Left ventricle myocardium inferior (tissue), 1 donor: ENCODE measurements at regions not wholly inside any gene's neighbourhood (a gene's known extent, or its start where the extent isn't known, plus 50 kb on each side); places are given as distances from the start of the nearest gene placed in this dataset.

Source experiments
- DNase-seq: peaks from one replicate; pipeline ENCODE4 v3.0.0-alpha.2; 2020
- H3K27ac ChIP-seq: fragments of 200-600 bp; replicated peaks from 2 replicates; pipeline ENCODE4 v1.8.0; 2021
- H3K27me3 ChIP-seq: fragments of 200-600 bp; 2 replicates; pipeline ENCODE4 v1.8.0; 2021; ENCODE audit warnings: low read depth
- H3K36me3 ChIP-seq: fragments of 200-600 bp; 2 replicates; pipeline ENCODE4 v1.8.0; 2021
- H3K4me1 ChIP-seq: fragments of 200-600 bp; 2 replicates; pipeline ENCODE4 v1.8.0; 2021
- H3K4me3 ChIP-seq: fragments of 200-600 bp; 2 replicates; pipeline ENCODE4 v1.8.0; 2021; ENCODE audit warnings: mild to moderate bottlenecking, moderate library complexity
- H3K9me3 ChIP-seq: fragments of 200-600 bp; replicated peaks from 2 replicates; pipeline ENCODE4 v1.8.0; 2021
- CTCF ChIP-seq: fragments of 200-600 bp; IDR thresholded peaks from 2 replicates; pipeline ENCODE4 v1.8.0; 2021; ENCODE audit warnings: antibody characterized with exemption, mild to moderate bottlenecking, borderline replicate concordance
- intact Hi-C: fragments of 100-400 bp; cut with micrococcal nuclease; formaldehyde crosslinking; loops from one replicate; pipeline ENCODE4 v1.11.0; 2022
- donor health status: DM: no; HTN: yes; CAD: no; lungs with severe emphysema.

GRCh38 chr6:21691685-21692346 lies 98.3 kb downstream of the SOX4 start:
- Histone ChIP-seq H3K4me3 (no peak overlapping the region), H3K36me3 (peaks cover 3% of the 10 kb centered on the region), H3K9me3 (peaks cover 13% of the 10 kb centered on the region), H3K27ac (no peak overlapping the region), H3K4me1 (no peaks in the 10 kb centered on the region), H3K27me3 (no peaks in the 10 kb centered on the region)
- DNase-seq: no peak
- TF ChIP-seq CTCF: no peak
- intact Hi-C loops: no loop called here

GRCh38 chr6:21692721-21693120 lies 99.2 kb downstream of the SOX4 start:
- intact Hi-C loops: no loop called here
- no peaks in the 10 kb centered on the region for H3K27me3 ChIP-seq
- peaks cover 7% of the 10 kb centered on the region for H3K9me3 ChIP-seq
- DNase-seq: no peak
- H3K4me3 ChIP-seq: no peak overlapping the region
- H3K27ac ChIP-seq: no peak overlapping the region
- H3K4me1 ChIP-seq: no peaks in the 10 kb centered on the region
- no peak for TF ChIP-seq CTCF
- H3K36me3 ChIP-seq: peaks cover 3% of the 10 kb centered on the region

- H3K27me3 ChIP-seq: no peaks in the 10 kb centered on the region
- DNase-seq: no peak
- intact Hi-C loops: no loop called here
- TF ChIP-seq CTCF: no peak
- H3K4me1 ChIP-seq: no peaks in the 10 kb centered on the region
- no peak overlapping the region for H3K27ac ChIP-seq
- H3K36me3 ChIP-seq: no peaks in the 10 kb centered on the region
- no peak overlapping the region for H3K4me3 ChIP-seq
- no peaks in the 10 kb centered on the region for H3K9me3 ChIP-seq
Observed at GRCh38 chr6:21694168-21694567, 100.6 kb downstream of the SOX4 start.

- Histone ChIP-seq H3K27ac (no peak overlapping the region), H3K27me3 (no peaks in the 10 kb centered on the region), H3K36me3 (no peaks in the 10 kb centered on the region), H3K4me1 (peaks cover 23% of the 10 kb centered on the region), H3K9me3 (no peaks in the 10 kb centered on the region), H3K4me3 (no peak overlapping the region)
- intact Hi-C loops: no loop called here
- no peak for DNase-seq
- no peak for TF ChIP-seq CTCF
Observed at GRCh38 chr6:21707524-21708319, 114.2 kb downstream of the SOX4 start.

- no peak for DNase-seq
- H3K9me3 ChIP-seq: no peaks in the 10 kb centered on the region
- no peak overlapping the region for H3K4me3 ChIP-seq
- no peak overlapping the region for H3K27ac ChIP-seq
- intact Hi-C loops: no loop called here
- no peaks in the 10 kb centered on the region for H3K27me3 ChIP-seq
- no peaks in the 10 kb centered on the region for H3K36me3 ChIP-seq
- no peak for TF ChIP-seq CTCF
- H3K4me1 ChIP-seq: peaks cover 23% of the 10 kb centered on the region
Observed at GRCh38 chr6:21708320-21708580, 114.7 kb downstream of the SOX4 start.
